Fibroblast of the aortic adventitia (primary cell): ENCODE measurements at regions not wholly inside any gene's neighbourhood (a gene's known extent, or its start where the extent isn't known, plus 50 kb on each side); places are given as distances from the start of the nearest gene placed in this dataset.
A peak's percentile ranks its signal among the peaks of the same experiment; 100 is the strongest.

Experiments
- DNase-seq: peaks from one replicate; pipeline ENCODE4 v3.0.0-alpha.2; 2010; ENCODE audit warnings: low read depth
- H3K4me3 ChIP-seq: 2 replicates; pipeline ENCODE4 v1.5.1; 2011; ENCODE audit warnings: low read depth, mild to moderate bottlenecking, control low read depth, low read length, moderate library complexity
- CTCF ChIP-seq: IDR thresholded peaks from 2 replicates; pipeline ENCODE4 v1.5.1; 2011; ENCODE audit warnings: mild to moderate bottlenecking, low read length, control low read depth, inconsistent platforms; ENCODE audit not compliant: insufficient read depth

- no peak for TF ChIP-seq CTCF
- H3K4me3 ChIP-seq = no peak overlapping the region
- no peak for DNase-seq
These were observed 708.8 kb downstream of the DHX35 start for GRCh38 chr20:39670988-39671387.

- no peak overlapping the region for H3K4me3 ChIP-seq
- TF ChIP-seq CTCF = no peak
- no peak for DNase-seq
These were observed 707.5 kb downstream of the DHX35 start for GRCh38 chr20:39669659-39670058.

- no peak for TF ChIP-seq CTCF
- H3K4me3 ChIP-seq = no peak overlapping the region
- no peak for DNase-seq
These were observed 705.9 kb downstream of the DHX35 start for GRCh38 chr20:39668038-39668437.

- peak; percentile 0 for DNase-seq
- TF ChIP-seq CTCF = no peak
These were observed 699.7 kb downstream of the DHX35 start for GRCh38 chr20:39661833-39662232.

GRCh38 chr20:39660965-39661364 lies 698.8 kb downstream of the DHX35 start:
- no peak overlapping the region for H3K4me3 ChIP-seq
- TF ChIP-seq CTCF = no peak
- no peak for DNase-seq

More at GRCh38 chr20:39661833-39662232, 699.7 kb downstream of the DHX35 start:
- H3K4me3 ChIP-seq = no peak overlapping the region

GRCh38 chr20:39660226-39660625 lies 698.1 kb downstream of the DHX35 start:
- DNase-seq = peak; percentile 27
- no peak overlapping the region for H3K4me3 ChIP-seq
- no peak for TF ChIP-seq CTCF

- DNase-seq = no peak
- H3K4me3 ChIP-seq = no peak overlapping the region
- no peak for TF ChIP-seq CTCF
These were observed 696.7 kb downstream of the DHX35 start for GRCh38 chr20:39658662-39659409.
